Activated CD4-positive, CD25-positive, alpha-beta regulatory T cell treated with anti-CD3 and anti-CD28 coated beads, Interleukin-2, amount 50 U/mL, for 72 hours (primary cell): ENCODE measurements at regions not wholly inside any gene's neighbourhood (a gene's known extent, or its start where the extent isn't known, plus 50 kb on each side); places are given as distances from the start of the nearest gene placed in this dataset.

Experiments used
- DNase-seq: peaks from one replicate; pipeline ENCODE4 v3.0.0; 2021

- no peak for DNase-seq
These were observed 256.7 kb upstream of the HES1 start for GRCh38 chr3:193879099-193879863.

- DNase-seq = no peak
These were observed 256.1 kb upstream of the HES1 start for GRCh38 chr3:193879864-193880242.

- DNase-seq = no peak
These were observed 253.9 kb upstream of the HES1 start for GRCh38 chr3:193882091-193882490.

- no peak for DNase-seq
These were observed 252.4 kb upstream of the HES1 start for GRCh38 chr3:193883551-193883950.

GRCh38 chr3:193884027-193884426 is 251.9 kb upstream of the HES1 start:
- no peak for DNase-seq

GRCh38 chr3:193884652-193885051 is 251.3 kb upstream of the HES1 start:
- DNase-seq = no peak

GRCh38 chr3:193885832-193886231 is 250.1 kb upstream of the HES1 start:
- DNase-seq = no peak

GRCh38 chr3:193890016-193890897 is 245.7 kb upstream of the HES1 start:
- no peak for DNase-seq

GRCh38 chr3:193894121-193894863 is 241.7 kb upstream of the HES1 start:
- no peak for DNase-seq

GRCh38 chr3:193895409-193895808 is 240.5 kb upstream of the HES1 start:
- no peak for DNase-seq

GRCh38 chr3:193896419-193896818 is 239.5 kb upstream of the HES1 start:
- DNase-seq = no peak

- DNase-seq = no peak
These were observed 238.7 kb upstream of the HES1 start for GRCh38 chr3:193897288-193897687.

GRCh38 chr3:193897731-193898180 is 238.2 kb upstream of the HES1 start:
- no peak for DNase-seq

GRCh38 chr3:193899001-193899400 is 236.9 kb upstream of the HES1 start:
- DNase-seq = no peak

GRCh38 chr3:193901007-193901406 is 234.9 kb upstream of the HES1 start:
- no peak for DNase-seq

GRCh38 chr3:193902607-193903511 is 233.1 kb upstream of the HES1 start:
- DNase-seq = no peak

- DNase-seq = no peak
These were observed 232.5 kb upstream of the HES1 start for GRCh38 chr3:193903512-193903817.

- DNase-seq = no peak
These were observed 232.0 kb upstream of the HES1 start for GRCh38 chr3:193903966-193904365.

- DNase-seq = no peak
These were observed 230.2 kb upstream of the HES1 start for GRCh38 chr3:193905541-193906396.

- DNase-seq = no peak
These were observed 229.0 kb upstream of the HES1 start for GRCh38 chr3:193906849-193907410.

GRCh38 chr3:193908181-193908744 is 227.7 kb upstream of the HES1 start:
- DNase-seq = no peak
